ENCODE measurements at regions not wholly inside any gene's neighbourhood (a gene's known extent, or its start where the extent isn't known, plus 50 kb on each side); places are given as distances from the start of the nearest gene placed in this dataset.

DNA sequence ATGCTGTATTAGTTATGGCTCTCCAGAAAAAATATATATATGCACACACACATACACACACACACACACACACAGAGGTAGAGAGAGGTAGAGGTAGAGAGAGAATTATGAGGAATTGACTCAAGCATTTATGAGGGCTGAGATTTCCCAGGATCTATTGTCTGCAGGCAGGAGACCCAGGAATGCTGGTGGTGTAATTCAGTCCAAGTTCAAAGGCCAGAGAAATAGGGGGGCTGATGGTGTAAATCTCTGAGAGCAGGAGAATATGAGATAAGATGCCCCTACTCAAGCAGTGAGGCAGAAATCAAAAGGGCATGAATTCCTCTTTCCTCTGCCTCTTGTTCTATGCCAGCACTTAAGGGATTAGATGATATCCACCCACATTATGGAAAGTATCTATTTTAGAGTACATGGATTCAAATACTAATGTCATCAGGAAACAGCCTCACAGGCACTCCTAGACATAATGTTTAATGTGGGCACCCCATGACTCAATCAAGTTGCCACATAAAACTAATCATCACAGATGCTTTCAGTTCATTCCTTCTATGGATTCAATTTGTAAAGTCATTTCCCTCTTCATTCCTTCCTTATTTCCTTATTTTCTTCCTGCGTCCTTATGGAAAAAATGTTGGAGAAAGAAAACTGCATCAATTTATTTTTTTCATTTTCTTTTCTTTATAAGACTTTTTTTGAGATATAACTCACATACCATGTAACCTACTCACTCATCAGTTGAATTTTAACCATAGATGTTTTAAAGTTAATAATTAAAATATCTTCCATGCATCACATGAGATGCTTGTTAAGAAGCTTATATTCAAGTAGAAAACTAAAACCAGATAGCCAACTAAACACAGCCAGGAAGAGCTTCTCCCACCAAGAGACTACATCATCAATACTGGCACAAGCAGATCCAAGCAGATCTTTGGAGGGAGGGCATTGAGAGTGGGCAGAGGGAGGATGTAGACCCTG, 406.2 kb downstream of the MBD2 start (continued):
- TF ChIP-seq ZNF101 (CRISPR knock-in tag; IDR thresholded peaks at IDR 0.05; ENCODE audit: borderline replicate concordance, low read depth) (no peak), ZBTB1 (CRISPR knock-in tag; IDR thresholded peaks at IDR 0.05; ENCODE audit: borderline replicate concordance) (no peak), RBM39 (IDR thresholded peaks at IDR 0.05; ENCODE audit: low read depth, low read length, poor library complexity, severe bottlenecking) (no peak), NFRKB (IDR thresholded peaks at IDR 0.05) (no peak), ZFP82 (CRISPR knock-in tag; IDR thresholded peaks at IDR 0.05; ENCODE audit: borderline replicate concordance) (no peak), RXRB (CRISPR knock-in tag; IDR thresholded peaks at IDR 0.05; ENCODE audit: borderline replicate concordance) (no peak), ZFP36L1 (CRISPR knock-in tag; IDR thresholded peaks at IDR 0.05) (no peak), MXI1 (IDR thresholded peaks at IDR 0.05; ENCODE audit: borderline replicate concordance, low read depth, low read length) (no peak)

DNA sequence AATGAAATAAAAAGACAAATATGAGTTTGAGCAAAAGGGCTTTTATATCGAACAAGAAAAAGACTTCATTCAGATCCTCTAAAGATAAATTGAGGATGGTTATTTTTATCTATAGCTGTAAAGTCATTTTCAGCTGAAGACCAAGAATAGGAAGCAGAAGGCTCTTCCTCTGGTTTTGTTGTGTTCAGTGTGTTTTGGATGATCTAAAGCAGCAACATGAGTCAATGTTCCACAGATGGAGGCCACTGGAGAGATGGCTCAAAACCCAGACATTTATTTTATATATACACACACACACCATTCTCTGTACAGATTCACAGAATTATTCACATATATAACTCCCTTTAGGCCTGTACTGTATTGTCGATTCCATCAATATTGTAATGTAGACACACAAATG, 424.3 kb downstream of the MBD2 start:
- FAIRE-seq: no peak
- H3K4me3 ChIP-seq (replicated peaks in 1 of 3; ENCODE audit: insufficient read depth in 1 of 3, low read depth in 2 of 3, low read length in 3 of 3): no peak overlapping the region
- H3K4me1 ChIP-seq (ENCODE audit: insufficient read depth, low read length): no peaks in the 10 kb centered on the region
- no peaks in the 10 kb centered on the region for H3K79me2 ChIP-seq (ENCODE audit: insufficient read depth, low read length)
- ChIA-PET CTCF (ENCODE audit: low intra/inter-chr PET ratio, low total read pairs) (no interaction called here), POLR2A (no interaction called here)
- H3K9ac ChIP-seq (ENCODE audit: insufficient read depth, low read depth, low read length): no peak overlapping the region
- ATAC-seq: no peak
- H4K20me1 ChIP-seq (ENCODE audit: insufficient read depth, low read length): no peaks in the 10 kb centered on the region
- no peaks in the 10 kb centered on the region for H3K27me3 ChIP-seq (ENCODE audit: control insufficient read depth in 1 of 2, insufficient read depth in 2 of 2, low read length in 2 of 2)
- no peaks in the 10 kb centered on the region; the same call in 1 of the 2 replicates for H3K9me3 ChIP-seq (ENCODE audit: low read length)
- 0% methylated on average over 2 of the region's 2 CpGs for WGBS (ENCODE audit: low lambda C conversion rate)
- H2AFZ ChIP-seq (ENCODE audit: low read length): no peak overlapping the region
- H3K4me2 ChIP-seq (ENCODE audit: low read depth, low read length): no peak overlapping the region
- no TSS peak for BruUV-seq (replicated peaks)
- no peak overlapping the region for H3K27ac ChIP-seq (ENCODE audit: extremely low read length, insufficient read depth, low read length)
- in situ Hi-C loops (cut with HindIII; ENCODE audit: extremely low pct_ligation_motif_present, low pct_unique_long_range_greater_than_20kb): no loop called here
- intact Hi-C loops (cut with micrococcal nuclease; ENCODE audit: unreplicated experiment): no loop called here
- DNase-seq (ENCODE audit: low spot score): no peak
- H3K36me3 ChIP-seq (replicated peaks in 1 of 2; ENCODE audit: control insufficient read depth in 1 of 2, insufficient read depth in 2 of 2, low read length in 2 of 2): no peaks in the 10 kb centered on the region
- no peak for TF ChIP-seq ZNF484 (CRISPR knock-in tag; IDR thresholded peaks at IDR 0.05; ENCODE audit: borderline replicate concordance, low read depth)
- TF ChIP-seq POLR2AphosphoS5 (IDR thresholded peaks at IDR 0.05; ENCODE audit: low read depth, low read length): no peak
- TF ChIP-seq ZNF234 (CRISPR knock-in tag; conservative IDR thresholded peaks at IDR 0.05): no peak

Data from HepG2 (cell line).